ENCODE measurements at regions not wholly inside any gene's neighbourhood (a gene's known extent, or its start where the extent isn't known, plus 50 kb on each side); places are given as distances from the start of the nearest gene placed in this dataset.

DNA sequence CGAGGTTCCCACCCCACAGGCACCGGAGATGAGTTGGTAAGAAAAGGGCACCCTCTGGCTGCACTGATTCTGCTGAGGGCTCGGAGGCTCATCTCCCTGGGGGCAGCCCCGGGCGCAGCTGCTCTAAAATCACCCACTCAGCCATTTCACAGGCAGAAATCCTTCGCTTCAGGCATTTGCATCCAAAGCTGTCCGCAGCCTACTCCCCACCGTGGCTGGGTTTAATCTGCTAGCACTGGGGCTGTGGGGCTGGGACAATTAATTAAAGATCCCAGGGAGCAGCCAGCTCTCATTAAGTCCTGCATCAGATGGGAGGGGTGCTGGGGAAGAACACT lies 104.3 kb upstream of the PRR20G start:
- Histone ChIP-seq H3K27me3 (no peaks in the 10 kb centered on the region), H3K27ac (no peak overlapping the region), H3K4me1 (no peaks in the 10 kb centered on the region), H3K36me3 (ENCODE audit: low read depth, missing control alignments) (no peaks in the 10 kb centered on the region), H3K4me3 (no peak overlapping the region), H3K9me3 (no peaks in the 10 kb centered on the region)
- no peak for DNase-seq
- TF ChIP-seq, protein P1, sequence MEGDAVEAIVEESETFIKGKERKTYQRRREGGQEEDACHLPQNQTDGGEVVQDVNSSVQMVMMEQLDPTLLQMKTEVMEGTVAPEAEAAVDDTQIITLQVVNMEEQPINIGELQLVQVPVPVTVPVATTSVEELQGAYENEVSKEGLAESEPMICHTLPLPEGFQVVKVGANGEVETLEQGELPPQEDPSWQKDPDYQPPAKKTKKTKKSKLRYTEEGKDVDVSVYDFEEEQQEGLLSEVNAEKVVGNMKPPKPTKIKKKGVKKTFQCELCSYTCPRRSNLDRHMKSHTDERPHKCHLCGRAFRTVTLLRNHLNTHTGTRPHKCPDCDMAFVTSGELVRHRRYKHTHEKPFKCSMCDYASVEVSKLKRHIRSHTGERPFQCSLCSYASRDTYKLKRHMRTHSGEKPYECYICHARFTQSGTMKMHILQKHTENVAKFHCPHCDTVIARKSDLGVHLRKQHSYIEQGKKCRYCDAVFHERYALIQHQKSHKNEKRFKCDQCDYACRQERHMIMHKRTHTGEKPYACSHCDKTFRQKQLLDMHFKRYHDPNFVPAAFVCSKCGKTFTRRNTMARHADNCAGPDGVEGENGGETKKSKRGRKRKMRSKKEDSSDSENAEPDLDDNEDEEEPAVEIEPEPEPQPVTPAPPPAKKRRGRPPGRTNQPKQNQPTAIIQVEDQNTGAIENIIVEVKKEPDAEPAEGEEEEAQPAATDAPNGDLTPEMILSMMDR (IDR thresholded peaks at IDR 0.05): no peak
- no peak for TF ChIP-seq POLR2A (IDR thresholded peaks at IDR 0.05)
- intact Hi-C loops (cut with DNase I; ENCODE audit: low total_unique reads): no loop called here
- 60 to 83% methylated on average over 1 to 8 of the region's 8 CpGs for WGBS, 2 donors

- TF ChIP-seq, protein P1 (IDR thresholded peaks at IDR 0.05): no peak
- no peak for TF ChIP-seq POLR2A (IDR thresholded peaks at IDR 0.05)
- H3K36me3 ChIP-seq (ENCODE audit: low read depth, missing control alignments): no peaks in the 10 kb centered on the region
- H3K27ac ChIP-seq: no peak overlapping the region
- no peaks in the 10 kb centered on the region for H3K27me3 ChIP-seq
- no peaks in the 10 kb centered on the region for H3K4me1 ChIP-seq
- no peak for DNase-seq
- no peaks in the 10 kb centered on the region for H3K9me3 ChIP-seq
- intact Hi-C loops (cut with DNase I; ENCODE audit: low total_unique reads): no loop called here
- no peak overlapping the region for H3K4me3 ChIP-seq
- 73 to 84% methylated on average over 13 to 14 of the region's 14 CpGs for WGBS, 2 donors
Observed at GRCh38 chr3:127391436-127392155, 103.8 kb upstream of the PRR20G start.

GRCh38 chr3:127390365-127391025 lies 102.6 kb upstream of the PRR20G start:
- Histone ChIP-seq H3K4me3 (no peak overlapping the region), H3K27me3 (no peaks in the 10 kb centered on the region), H3K4me1 (no peaks in the 10 kb centered on the region), H3K27ac (no peak overlapping the region), H3K9me3 (no peaks in the 10 kb centered on the region), H3K36me3 (ENCODE audit: low read depth, missing control alignments) (no peaks in the 10 kb centered on the region)
- intact Hi-C loops (cut with DNase I; ENCODE audit: low total_unique reads): no loop called here
- 88 to 89% methylated on average over 9 to 15 of the region's 15 CpGs for WGBS, 2 donors
- no peak for DNase-seq
- no peak for TF ChIP-seq POLR2A (IDR thresholded peaks at IDR 0.05)
- TF ChIP-seq, protein P1 (IDR thresholded peaks at IDR 0.05): no peak

- H3K27me3 ChIP-seq: no peaks in the 10 kb centered on the region
- intact Hi-C loops (cut with DNase I; ENCODE audit: low total_unique reads): no loop called here
- TF ChIP-seq, protein P1 (IDR thresholded peaks at IDR 0.05): no peak
- no peak for TF ChIP-seq POLR2A (IDR thresholded peaks at IDR 0.05)
- no peak for DNase-seq
- H3K27ac ChIP-seq: no peak overlapping the region
- H3K36me3 ChIP-seq (ENCODE audit: low read depth, missing control alignments): no peaks in the 10 kb centered on the region
- no peaks in the 10 kb centered on the region for H3K4me1 ChIP-seq
- H3K9me3 ChIP-seq: no peaks in the 10 kb centered on the region
- no peak overlapping the region for H3K4me3 ChIP-seq
- WGBS, 2 donors: 83 to 93% methylated on average over 2 of the region's 2 CpGs
Observed at GRCh38 chr3:127389913-127390312, 102.1 kb upstream of the PRR20G start.

- Histone ChIP-seq H3K27ac (no peak overlapping the region), H3K9me3 (no peaks in the 10 kb centered on the region), H3K4me1 (no peaks in the 10 kb centered on the region), H3K4me3 (no peak overlapping the region), H3K36me3 (ENCODE audit: low read depth, missing control alignments) (no peaks in the 10 kb centered on the region), H3K27me3 (no peaks in the 10 kb centered on the region)
- TF ChIP-seq POLR2A (IDR thresholded peaks at IDR 0.05): no peak
- TF ChIP-seq, protein P1 (IDR thresholded peaks at IDR 0.05): no peak
- 91 to 94% methylated on average over 10 of the region's 10 CpGs for WGBS, 2 donors
- intact Hi-C loops (cut with DNase I; ENCODE audit: low total_unique reads): no loop called here
- no peak for DNase-seq
Observed at GRCh38 chr3:127389420-127389819, 101.6 kb upstream of the PRR20G start.

All from testis (tissue), 2 donors.